ENCODE measurements at regions not wholly inside any gene's neighbourhood (a gene's known extent, or its start where the extent isn't known, plus 50 kb on each side); places are given as distances from the start of the nearest gene placed in this dataset.

DNA sequence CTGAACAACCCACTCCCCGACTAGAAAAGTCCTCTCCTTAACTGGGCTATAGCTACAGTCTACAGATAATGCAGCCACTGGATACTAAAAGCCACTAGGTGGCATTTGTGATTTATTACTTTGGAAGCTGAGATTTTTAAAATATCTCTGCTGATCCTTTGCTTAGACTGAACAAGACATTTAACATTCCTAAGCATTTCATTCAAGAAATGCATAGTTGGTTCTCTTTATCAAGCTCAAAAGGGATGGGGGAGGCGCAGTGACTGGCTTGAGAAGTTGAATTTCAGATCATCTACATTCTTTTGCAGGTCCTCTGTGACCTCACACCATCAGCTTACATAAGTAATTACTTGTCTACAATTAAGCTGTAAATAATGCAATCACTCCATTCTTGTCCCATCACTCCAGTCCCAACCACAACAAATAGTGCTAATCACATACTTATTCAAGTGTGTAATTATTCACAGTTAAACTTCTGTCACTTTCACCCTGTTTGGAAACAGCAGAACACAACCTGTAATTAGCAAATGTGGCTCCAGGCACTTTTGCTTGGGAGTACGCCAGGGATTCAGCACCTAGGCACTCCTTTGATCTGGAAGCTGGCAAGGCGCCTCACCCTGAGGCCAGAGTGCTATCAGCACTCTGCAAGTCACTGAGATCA is 203.6 kb downstream of the NOVA1 start:
- in situ Hi-C loops (cut with MboI) = no loop called here
- FAIRE-seq (no peak), DNase-seq (ENCODE audit: extremely low read depth in 1 of 4, low spot score in 3 of 4) (no peak), ATAC-seq (no peak)
- WGBS (ENCODE audit: insufficient coverage, low coverage, missing lambda C conversion rate) = 0% methylated on average over 4 of the region's 4 CpGs
- H2AFZ ChIP-seq (ENCODE audit: low read depth, low read length) = no peak overlapping the region
- ChIA-PET CTCF (ENCODE audit: low intra/inter-chr PET ratio) (no interaction called here), POLR2A (interaction anchor here (0.6 kb wide), 1 partner anchor 100 kb away, joined by 3 read pairs; no protein-coding TSS in a partner anchor)
- H3K79me2 ChIP-seq (ENCODE audit: control insufficient read depth, insufficient read depth, low read length) = no peaks in the 10 kb centered on the region
- H4K20me1 ChIP-seq (replicated peaks; ENCODE audit: control insufficient read depth, insufficient read depth, low read length) = no peaks in the 10 kb centered on the region
- TF ChIP-seq PTTG1 (tag; IDR thresholded peaks at IDR 0.05; ENCODE audit: low read depth) (no peak), ADNP (tag; IDR thresholded peaks at IDR 0.05) (no peak), ZNF707 (CRISPR knock-in tag; conservative IDR thresholded peaks at IDR 0.05) (no peak), BRD4 (IDR thresholded peaks at IDR 0.05) (no peak), ZNF551 (CRISPR knock-in tag; IDR thresholded peaks at IDR 0.05) (no peak), PKNOX1 (IDR thresholded peaks at IDR 0.05) (no peak), ZZZ3 (IDR thresholded peaks at IDR 0.05) (no peak), ZNF280A (IDR thresholded peaks at IDR 0.05; ENCODE audit: low read depth, partially characterized antibody) (no peak), RFX1 (IDR thresholded peaks at IDR 0.05) (no peak), FOXJ2 (tag; IDR thresholded peaks at IDR 0.05) (no peak), PHF20 (IDR thresholded peaks at IDR 0.05; ENCODE audit: partially characterized antibody) (no peak), ZC3H8 (IDR thresholded peaks at IDR 0.05) (no peak)
- TF ChIP-seq, protein P1, sequence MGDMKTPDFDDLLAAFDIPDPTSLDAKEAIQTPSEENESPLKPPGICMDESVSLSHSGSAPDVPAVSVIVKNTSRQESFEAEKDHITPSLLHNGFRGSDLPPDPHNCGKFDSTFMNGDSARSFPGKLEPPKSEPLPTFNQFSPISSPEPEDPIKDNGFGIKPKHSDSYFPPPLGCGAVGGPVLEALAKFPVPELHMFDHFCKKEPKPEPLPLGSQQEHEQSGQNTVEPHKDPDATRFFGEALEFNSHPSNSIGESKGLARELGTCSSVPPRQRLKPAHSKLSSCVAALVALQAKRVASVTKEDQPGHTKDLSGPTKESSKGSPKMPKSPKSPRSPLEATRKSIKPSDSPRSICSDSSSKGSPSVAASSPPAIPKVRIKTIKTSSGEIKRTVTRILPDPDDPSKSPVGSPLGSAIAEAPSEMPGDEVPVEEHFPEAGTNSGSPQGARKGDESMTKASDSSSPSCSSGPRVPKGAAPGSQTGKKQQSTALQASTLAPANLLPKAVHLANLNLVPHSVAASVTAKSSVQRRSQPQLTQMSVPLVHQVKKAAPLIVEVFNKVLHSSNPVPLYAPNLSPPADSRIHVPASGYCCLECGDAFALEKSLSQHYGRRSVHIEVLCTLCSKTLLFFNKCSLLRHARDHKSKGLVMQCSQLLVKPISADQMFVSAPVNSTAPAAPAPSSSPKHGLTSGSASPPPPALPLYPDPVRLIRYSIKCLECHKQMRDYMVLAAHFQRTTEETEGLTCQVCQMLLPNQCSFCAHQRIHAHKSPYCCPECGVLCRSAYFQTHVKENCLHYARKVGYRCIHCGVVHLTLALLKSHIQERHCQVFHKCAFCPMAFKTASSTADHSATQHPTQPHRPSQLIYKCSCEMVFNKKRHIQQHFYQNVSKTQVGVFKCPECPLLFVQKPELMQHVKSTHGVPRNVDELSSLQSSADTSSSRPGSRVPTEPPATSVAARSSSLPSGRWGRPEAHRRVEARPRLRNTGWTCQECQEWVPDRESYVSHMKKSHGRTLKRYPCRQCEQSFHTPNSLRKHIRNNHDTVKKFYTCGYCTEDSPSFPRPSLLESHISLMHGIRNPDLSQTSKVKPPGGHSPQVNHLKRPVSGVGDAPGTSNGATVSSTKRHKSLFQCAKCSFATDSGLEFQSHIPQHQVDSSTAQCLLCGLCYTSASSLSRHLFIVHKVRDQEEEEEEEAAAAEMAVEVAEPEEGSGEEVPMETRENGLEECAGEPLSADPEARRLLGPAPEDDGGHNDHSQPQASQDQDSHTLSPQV (IDR thresholded peaks at IDR 0.05) = no peak
- intact Hi-C loops (cut with micrococcal nuclease) = no loop called here
- BruUV-seq (replicated peaks) = no TSS peak
- no peak overlapping the region for H3K27ac ChIP-seq (ENCODE audit: extremely low read depth, low read depth, low read length)
- H3K4me2 ChIP-seq (ENCODE audit: insufficient read depth, low read length) = no peak overlapping the region
- H3K4me3 ChIP-seq = no peak overlapping the region
- H3K9me1 ChIP-seq (ENCODE audit: control insufficient read depth, insufficient read depth, low read length) = no peaks in the 10 kb centered on the region
- H3K4me1 ChIP-seq (replicated peaks in 1 of 2; ENCODE audit: control insufficient read depth in 2 of 2, insufficient read depth in 2 of 2, low read length in 2 of 2) = no peaks in the 10 kb centered on the region
- H3K27me3 ChIP-seq (ENCODE audit: control insufficient read depth in 2 of 2, insufficient read depth in 2 of 2, low read length in 2 of 2) = no peaks in the 10 kb centered on the region
- no peaks in the 10 kb centered on the region for H3K9me3 ChIP-seq (replicated peaks; ENCODE audit: control insufficient read depth, insufficient read depth, low read depth, low read length)
- no peak overlapping the region for H3K9ac ChIP-seq (ENCODE audit: insufficient read depth in 1 of 2, low read depth in 2 of 2, low read length in 2 of 2)
- H3K36me3 ChIP-seq (ENCODE audit: control insufficient read depth, insufficient read depth, low read length) = no peaks in the 10 kb centered on the region

All from K562 (cell line).